ENCODE measurements at regions not wholly inside any gene's neighbourhood (a gene's known extent, or its start where the extent isn't known, plus 50 kb on each side); places are given as distances from the start of the nearest gene placed in this dataset.
"Not testable (repeated sequence)": the region's sequence is repeated elsewhere in the genome, so short reads cannot be mapped to it uniquely, and the experiment has no call there.

- no peak for DNase-seq
Observed at GRCh38 chr4:170773709-170774273, 684.0 kb upstream of the AADAT start.

- DNase-seq: no peak
Observed at GRCh38 chr4:170772429-170772828, 682.7 kb upstream of the AADAT start.

GRCh38 chr4:170770664-170771063 lies 680.9 kb upstream of the AADAT start:
- no peak for DNase-seq

- DNase-seq: no peak
Observed at GRCh38 chr4:170769862-170770261, 680.1 kb upstream of the AADAT start.

GRCh38 chr4:170758988-170759387 lies 669.2 kb upstream of the AADAT start:
- no peak for DNase-seq

- DNase-seq: no peak
Observed at GRCh38 chr4:170750519-170750918, 660.8 kb upstream of the AADAT start.

- DNase-seq: no peak
Observed at GRCh38 chr4:170748975-170749374, 659.2 kb upstream of the AADAT start.

- no peak for DNase-seq
Observed at GRCh38 chr4:170743633-170744032, 653.9 kb upstream of the AADAT start.

GRCh38 chr4:170741856-170742255 lies 652.1 kb upstream of the AADAT start:
- DNase-seq: no peak

GRCh38 chr4:170736710-170737109 lies 647.0 kb upstream of the AADAT start:
- no peak for DNase-seq

GRCh38 chr4:170729897-170730296 lies 640.1 kb upstream of the AADAT start:
- DNase-seq: no peak

- no peak for DNase-seq
Observed at GRCh38 chr4:170729236-170729635, 639.5 kb upstream of the AADAT start.

- DNase-seq: no peak
Observed at GRCh38 chr4:170724191-170724590, 634.4 kb upstream of the AADAT start.

GRCh38 chr4:170723171-170723570 lies 633.4 kb upstream of the AADAT start:
- DNase-seq: no peak

GRCh38 chr4:170721812-170722373 lies 632.1 kb upstream of the AADAT start:
- no peak for DNase-seq

GRCh38 chr4:170716868-170717267 lies 627.1 kb upstream of the AADAT start:
- no peak for DNase-seq

- DNase-seq: no peak
Observed at GRCh38 chr4:170705907-170706306, 616.2 kb upstream of the AADAT start.

- DNase-seq: no peak
Observed at GRCh38 chr4:170700064-170700463, 610.3 kb upstream of the AADAT start.

- DNase-seq: no peak
Observed at GRCh38 chr4:170698334-170698733, 608.6 kb upstream of the AADAT start.

GRCh38 chr4:170697845-170698244 lies 608.1 kb upstream of the AADAT start:
- DNase-seq: no peak

GRCh38 chr4:170697045-170697444 lies 607.3 kb upstream of the AADAT start:
- DNase-seq: no peak

GRCh38 chr4:170691168-170691567 lies 601.4 kb upstream of the AADAT start:
- DNase-seq: no peak

- no peak for DNase-seq
Observed at GRCh38 chr4:170687751-170688150, 598.0 kb upstream of the AADAT start.

GRCh38 chr4:170685701-170686100 lies 595.9 kb upstream of the AADAT start:
- not testable (repeated sequence) for DNase-seq

GRCh38 chr4:170682558-170683294 lies 593.0 kb upstream of the AADAT start:
- no peak for DNase-seq
